Left lung (tissue), 4 donors: ENCODE measurements at regions not wholly inside any gene's neighbourhood (a gene's known extent, or its start where the extent isn't known, plus 50 kb on each side); places are given as distances from the start of the nearest gene placed in this dataset.

Source experiments
- ATAC-seq: fragments of 200-7000 bp; cut with Tn5 transposase; one replicate; pipeline ENCODE4 v1.9.1; 2020; ENCODE audit warnings: moderate library complexity
- DNase-seq, 4 donors: peaks; one replicate each; pipeline ENCODE4 v3.0.0-alpha.2; 2013 to 2020
- H3K27ac ChIP-seq, 2 donors: fragments of 200-600 bp; sonication (generic) in 1 of 2; one replicate each; pipeline versions ENCODE4 v1.5.0 to v1.8.0; 2020 to 2021
- H3K27me3 ChIP-seq, 2 donors: fragments of 200-600 bp; sonication (generic) in 1 of 2; one replicate each; pipeline versions ENCODE4 v1.5.0 to v1.8.0; 2020 to 2021
- H3K36me3 ChIP-seq, 2 donors: fragments of 200-600 bp; sonication (generic) in 1 of 2; one replicate each; pipeline versions ENCODE4 v1.5.0 to v1.8.0; 2020 to 2021
- H3K4me1 ChIP-seq, 2 donors: fragments of 200-600 bp; one replicate each; pipeline ENCODE4 v1.8.0; 2021
- H3K4me3 ChIP-seq, 2 donors: fragments of 200-600 bp; sonication (generic) in 1 of 2; one replicate each; pipeline versions ENCODE4 v1.5.0 to v1.8.0; 2020 to 2021; ENCODE audit warnings: mild to moderate bottlenecking in 1 of 2
- H3K9me3 ChIP-seq, 2 donors: fragments of 200-600 bp; sonication (generic) in 1 of 2; one replicate each; pipeline versions ENCODE4 v1.5.0 to v1.8.0; 2020 to 2021
- CTCF ChIP-seq, 2 donors: fragments of 200-600 bp; sonication (generic) in 1 of 2; IDR thresholded peaks; one replicate each; pipeline versions ENCODE4 v1.5.0 to v1.8.0; 2021; ENCODE audit warnings: antibody characterized with exemption in 2 of 2
- intact Hi-C, 2 donors: fragments of 100-400 bp; cut with DNase I; formaldehyde crosslinking; loops; one replicate each; pipeline versions ENCODE4 v1.11.2 to v1.14.2; 2022
- donor health status: DM: no; HTN: yes; CAD: no.
- donor health status: DM: no; HTN: no; CAD: no.

GRCh38 chr3:152079980-152080379, 188.7 kb upstream of the MBNL1 start:
- no peak overlapping the region for H3K27ac ChIP-seq
- no peak for TF ChIP-seq CTCF (IDR thresholded peaks at IDR 0.05)
- no peaks in the 10 kb centered on the region for H3K4me1 ChIP-seq
- H3K36me3 ChIP-seq: no peaks in the 10 kb centered on the region
- no peak for DNase-seq
- no peaks in the 10 kb centered on the region for H3K27me3 ChIP-seq
- peaks cover 0 to 8% of the 10 kb centered on the region in 2 donors for H3K9me3 ChIP-seq
- intact Hi-C loops: no loop called here
- ATAC-seq: no peak
- H3K4me3 ChIP-seq: no peak overlapping the region

- no peak for DNase-seq
- H3K27me3 ChIP-seq: no peaks in the 10 kb centered on the region
- ATAC-seq: no peak
- no peak overlapping the region for H3K4me3 ChIP-seq
- no peak for TF ChIP-seq CTCF (IDR thresholded peaks at IDR 0.05)
- no peak overlapping the region for H3K27ac ChIP-seq
- peaks cover 0 to 8% of the 10 kb centered on the region in 2 donors for H3K9me3 ChIP-seq
- no peaks in the 10 kb centered on the region for H3K36me3 ChIP-seq
- intact Hi-C loops: no loop called here
- H3K4me1 ChIP-seq: no peaks in the 10 kb centered on the region
These were observed 185.6 kb upstream of the MBNL1 start for GRCh38 chr3:152083135-152083534.

GRCh38 chr3:152084441-152085158, 184.1 kb upstream of the MBNL1 start:
- Histone ChIP-seq H3K9me3 (peaks cover 0 to 7% of the 10 kb centered on the region in 2 donors), H3K4me3 (no peak overlapping the region), H3K36me3 (no peaks in the 10 kb centered on the region), H3K27me3 (no peaks in the 10 kb centered on the region), H3K4me1 (no peaks in the 10 kb centered on the region), H3K27ac (no peak overlapping the region)
- intact Hi-C loops: no loop called here
- ATAC-seq (no peak), DNase-seq (no peak)
- no peak for TF ChIP-seq CTCF (IDR thresholded peaks at IDR 0.05)

- Histone ChIP-seq H3K36me3 (no peaks in the 10 kb centered on the region), H3K27ac (no peak overlapping the region), H3K4me3 (no peak overlapping the region), H3K4me1 (no peaks in the 10 kb centered on the region), H3K9me3 (no peaks in the 10 kb centered on the region), H3K27me3 (no peaks in the 10 kb centered on the region)
- no peak for TF ChIP-seq CTCF (IDR thresholded peaks at IDR 0.05)
- intact Hi-C loops: no loop called here
- no peak for ATAC-seq
- no peak for DNase-seq
These were observed 181.6 kb upstream of the MBNL1 start for GRCh38 chr3:152087153-152087552.

- no peak overlapping the region for H3K4me3 ChIP-seq
- no peaks in the 10 kb centered on the region for H3K4me1 ChIP-seq
- H3K36me3 ChIP-seq: no peaks in the 10 kb centered on the region
- no peak for TF ChIP-seq CTCF (IDR thresholded peaks at IDR 0.05)
- H3K27ac ChIP-seq: no peak overlapping the region
- no peaks in the 10 kb centered on the region for H3K27me3 ChIP-seq
- intact Hi-C loops: no loop called here
- ATAC-seq (no peak), DNase-seq (no peak)
- H3K9me3 ChIP-seq: no peaks in the 10 kb centered on the region
These were observed 179.2 kb upstream of the MBNL1 start for GRCh38 chr3:152089528-152089927.
